ENCODE measurements at regions not wholly inside any gene's neighbourhood (a gene's known extent, or its start where the extent isn't known, plus 50 kb on each side); places are given as distances from the start of the nearest gene placed in this dataset.

- Histone ChIP-seq H3K4me2 (no peak overlapping the region), H3K27ac (no peak overlapping the region), H3K4me1 (no peaks in the 10 kb centered on the region), H3K9me3 (no peaks in the 10 kb centered on the region), H3K4me3 (no peak overlapping the region)
- FAIRE-seq (no peak), ATAC-seq (no peak), DNase-seq (ENCODE audit: low read depth in 1 of 2, low spot score in 1 of 2) (no peak)
- TF ChIP-seq MAFK (IDR thresholded peaks at IDR 0.05; ENCODE audit: partially characterized antibody) (peak; percentile 7), EHF (CRISPR knock-in tag; IDR thresholded peaks at IDR 0.05) (no peak)
- ChIA-PET CTCF (no interaction called here), POLR2A (no interaction called here)
- 44% methylated on average over 3 of the region's 3 CpGs for WGBS (ENCODE audit: missing lambda C conversion rate)
Observed at GRCh38 chr4:12459126-12459525, 1025.0 kb downstream of the RAB28 start.

DNA sequence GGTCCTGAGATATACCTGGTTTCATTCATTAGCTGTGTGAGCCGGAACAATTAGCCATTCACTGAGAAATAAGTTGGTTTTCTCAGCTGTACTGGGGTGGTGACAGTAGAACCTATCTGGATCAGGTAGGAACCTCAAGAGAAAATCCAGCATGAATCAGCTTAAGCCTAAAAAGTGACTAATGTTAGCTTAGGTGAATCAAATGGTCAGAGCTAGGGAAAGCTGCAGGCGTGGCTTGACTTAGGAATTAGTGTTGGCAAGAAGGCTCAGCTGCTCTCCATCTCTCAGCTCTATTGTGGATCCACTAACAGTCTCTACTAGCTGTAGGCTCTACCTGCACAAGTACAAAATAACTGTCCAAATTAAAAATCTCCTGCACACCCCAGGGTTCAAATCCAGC is 1025.5 kb downstream of the RAB28 start:
- TF ChIP-seq MAFK (IDR thresholded peaks at IDR 0.05; ENCODE audit: partially characterized antibody) (no peak), HOXB5 (CRISPR knock-in tag; IDR thresholded peaks at IDR 0.05) (no peak), FOSB (CRISPR knock-in tag; IDR thresholded peaks at IDR 0.05) (no peak), NFE2L2 (conservative IDR thresholded peaks at IDR 0.05; ENCODE audit: low read length) (no peak), CBX2 (IDR thresholded peaks at IDR 0.05; ENCODE audit: borderline replicate concordance, low read depth) (no peak), ZFP36 (IDR thresholded peaks at IDR 0.05; ENCODE audit: borderline replicate concordance, partially characterized antibody) (no peak)
- TF ChIP-seq, protein P1, sequence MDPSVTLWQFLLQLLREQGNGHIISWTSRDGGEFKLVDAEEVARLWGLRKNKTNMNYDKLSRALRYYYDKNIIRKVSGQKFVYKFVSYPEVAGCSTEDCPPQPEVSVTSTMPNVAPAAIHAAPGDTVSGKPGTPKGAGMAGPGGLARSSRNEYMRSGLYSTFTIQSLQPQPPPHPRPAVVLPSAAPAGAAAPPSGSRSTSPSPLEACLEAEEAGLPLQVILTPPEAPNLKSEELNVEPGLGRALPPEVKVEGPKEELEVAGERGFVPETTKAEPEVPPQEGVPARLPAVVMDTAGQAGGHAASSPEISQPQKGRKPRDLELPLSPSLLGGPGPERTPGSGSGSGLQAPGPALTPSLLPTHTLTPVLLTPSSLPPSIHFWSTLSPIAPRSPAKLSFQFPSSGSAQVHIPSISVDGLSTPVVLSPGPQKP (IDR thresholded peaks at IDR 0.05; ENCODE audit: low read depth, low read length), result no peak
- POLR2A ChIA-PET, result no interaction called here
- CTCF ChIA-PET, result no interaction called here
- Histone ChIP-seq H3K4me2 (no peak overlapping the region), H3K4me3 (no peak overlapping the region), H3K27ac (no peak overlapping the region), H3K9me3 (no peaks in the 10 kb centered on the region), H3K4me1 (no peaks in the 10 kb centered on the region)
- ATAC-seq (no peak), FAIRE-seq (no peak), DNase-seq (ENCODE audit: low read depth in 1 of 2, low spot score in 1 of 2) (no peak)
- 3% methylated on average over 2 of the region's 2 CpGs for WGBS (ENCODE audit: missing lambda C conversion rate)

- ATAC-seq, result no peak
- Histone ChIP-seq H3K4me2 (no peak overlapping the region), H3K4me1 (no peaks in the 10 kb centered on the region), H3K9me3 (no peaks in the 10 kb centered on the region), H3K4me3 (no peak overlapping the region), H3K27ac (no peak overlapping the region)
- no peak for FAIRE-seq
- ChIA-PET CTCF (no interaction called here), POLR2A (no interaction called here)
- no peak for DNase-seq (ENCODE audit: low read depth in 1 of 2, low spot score in 1 of 2)
- TF ChIP-seq KDM5A (IDR thresholded peaks at IDR 0.05) (no peak), BHLHE40 (IDR thresholded peaks at IDR 0.05; ENCODE audit: low read depth, low read length) (no peak), POLR2AphosphoS2 (conservative IDR thresholded peaks at IDR 0.05; ENCODE audit: low read length) (no peak), RARB (CRISPR knock-in tag; IDR thresholded peaks at IDR 0.05) (no peak), MAX (IDR thresholded peaks at IDR 0.05) (no peak)
- 3% methylated on average over 3 of the region's 3 CpGs for WGBS (ENCODE audit: missing lambda C conversion rate)
Observed at GRCh38 chr4:12452291-12452690, 1023.6 kb upstream of the HS3ST1 start.

- FAIRE-seq (no peak), DNase-seq (ENCODE audit: low read depth in 1 of 2, low spot score in 1 of 2) (no peak), ATAC-seq (no peak)
- POLR2A ChIA-PET, result no interaction called here
- CTCF ChIA-PET, result no interaction called here
- H3K4me2 ChIP-seq, result no peak overlapping the region
- no peak overlapping the region for H3K27ac ChIP-seq
- H3K4me1 ChIP-seq, result no peaks in the 10 kb centered on the region
- 37% methylated on average over 3 of the region's 3 CpGs for WGBS (ENCODE audit: missing lambda C conversion rate)
- TF ChIP-seq RAD21 (conservative IDR thresholded peaks at IDR 0.05 in 1 of 2, IDR thresholded peaks at IDR 0.05 in 1 of 2) (no peak), ZC3H11A (IDR thresholded peaks at IDR 0.05) (no peak), RNF2 (IDR thresholded peaks at IDR 0.05; ENCODE audit: borderline replicate concordance, low read depth) (no peak), HOXA7 (CRISPR knock-in tag; IDR thresholded peaks at IDR 0.05) (no peak), RFX5 (IDR thresholded peaks at IDR 0.05) (no peak), MAZ (IDR thresholded peaks at IDR 0.05; ENCODE audit: borderline replicate concordance, low read depth, low read length) (no peak), USF2 (IDR thresholded peaks at IDR 0.05) (no peak), TFCP2L1 (CRISPR knock-in tag; IDR thresholded peaks at IDR 0.05) (no peak), CBX8 (IDR thresholded peaks at IDR 0.05) (no peak), GATA3 (IDR thresholded peaks at IDR 0.05; ENCODE audit: borderline replicate concordance) (no peak)
- no peak overlapping the region for H3K4me3 ChIP-seq
- H3K9me3 ChIP-seq, result no peaks in the 10 kb centered on the region
Observed at GRCh38 chr4:12447451-12447850, 1018.8 kb upstream of the HS3ST1 start.
